HG03439 (cell line): ENCODE measurements at regions not wholly inside any gene's neighbourhood (a gene's known extent, or its start where the extent isn't known, plus 50 kb on each side); places are given as distances from the start of the nearest gene placed in this dataset.

Experiments used
- ATAC-seq: cut with Tn5 transposase; IDR thresholded peaks from one replicate; pipeline ENCODE4 v1.9.1; 2021; ENCODE audit warnings: mild to moderate bottlenecking, moderate library complexity; ENCODE audit not compliant: unreplicated experiment

- ATAC-seq = no peak
These were observed 239.6 kb upstream of the TRAM1L1 start for GRCh38 chr4:117324851-117325491.

DNA sequence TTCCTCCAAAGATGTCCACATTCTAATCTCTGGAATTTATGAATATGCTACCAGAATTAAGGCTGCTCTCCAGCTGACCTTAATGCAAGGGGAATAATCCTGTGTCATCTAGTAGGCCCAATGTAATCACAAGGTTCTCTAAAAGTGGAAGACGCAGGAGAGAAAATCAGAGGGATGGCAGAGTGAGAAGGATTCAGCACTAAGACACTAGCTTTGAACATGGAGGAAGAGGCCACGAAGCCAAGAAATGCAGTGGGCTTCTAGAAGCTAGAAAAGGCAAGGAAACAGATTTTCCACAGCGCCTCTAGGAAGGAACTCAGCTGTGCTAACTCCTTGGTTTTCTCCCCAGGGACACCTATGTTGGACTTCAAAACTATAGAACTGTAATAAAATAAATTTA lies 240.7 kb upstream of the TRAM1L1 start:
- ATAC-seq = no peak

DNA sequence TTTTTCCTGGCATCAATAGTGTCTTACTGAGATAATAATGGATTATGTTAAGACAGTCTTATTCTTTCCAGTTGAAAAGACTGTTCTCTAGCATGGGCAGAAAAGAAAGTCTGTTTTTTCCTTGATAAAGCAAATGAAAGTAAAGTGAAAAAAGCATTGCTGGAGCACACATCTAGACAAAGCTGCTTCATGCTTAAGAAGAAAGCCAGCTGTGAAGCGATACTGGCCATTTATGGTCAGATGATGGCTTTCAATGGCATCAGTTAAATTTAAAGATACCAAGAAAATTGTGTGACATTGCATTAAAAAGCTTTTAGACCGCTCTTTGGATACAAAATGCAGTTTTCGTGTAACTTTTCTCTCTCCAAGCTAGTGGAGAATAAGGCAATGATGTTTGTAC lies 242.1 kb upstream of the TRAM1L1 start:
- ATAC-seq = no peak

- ATAC-seq = no peak
These were observed 243.0 kb upstream of the TRAM1L1 start for GRCh38 chr4:117328333-117328732.

DNA sequence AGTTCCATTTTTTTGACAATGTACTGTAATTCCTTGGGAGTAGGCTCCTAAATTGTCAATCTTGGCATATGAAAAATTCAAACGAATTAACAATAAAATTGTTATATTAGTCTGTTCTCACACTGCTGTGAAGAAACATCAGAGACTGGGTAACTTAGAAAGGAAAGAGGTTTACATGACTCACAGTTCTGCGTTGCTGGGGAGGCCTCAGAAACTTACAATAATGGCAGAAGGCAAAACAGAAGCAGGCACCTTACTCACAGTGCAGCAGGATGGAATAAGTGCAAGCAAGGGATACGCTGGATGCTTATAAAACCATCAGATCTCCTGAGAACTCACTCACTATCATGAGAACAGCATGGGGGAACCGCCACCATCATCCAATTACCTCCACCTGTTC lies 246.4 kb upstream of the TRAM1L1 start:
- no peak for ATAC-seq

DNA sequence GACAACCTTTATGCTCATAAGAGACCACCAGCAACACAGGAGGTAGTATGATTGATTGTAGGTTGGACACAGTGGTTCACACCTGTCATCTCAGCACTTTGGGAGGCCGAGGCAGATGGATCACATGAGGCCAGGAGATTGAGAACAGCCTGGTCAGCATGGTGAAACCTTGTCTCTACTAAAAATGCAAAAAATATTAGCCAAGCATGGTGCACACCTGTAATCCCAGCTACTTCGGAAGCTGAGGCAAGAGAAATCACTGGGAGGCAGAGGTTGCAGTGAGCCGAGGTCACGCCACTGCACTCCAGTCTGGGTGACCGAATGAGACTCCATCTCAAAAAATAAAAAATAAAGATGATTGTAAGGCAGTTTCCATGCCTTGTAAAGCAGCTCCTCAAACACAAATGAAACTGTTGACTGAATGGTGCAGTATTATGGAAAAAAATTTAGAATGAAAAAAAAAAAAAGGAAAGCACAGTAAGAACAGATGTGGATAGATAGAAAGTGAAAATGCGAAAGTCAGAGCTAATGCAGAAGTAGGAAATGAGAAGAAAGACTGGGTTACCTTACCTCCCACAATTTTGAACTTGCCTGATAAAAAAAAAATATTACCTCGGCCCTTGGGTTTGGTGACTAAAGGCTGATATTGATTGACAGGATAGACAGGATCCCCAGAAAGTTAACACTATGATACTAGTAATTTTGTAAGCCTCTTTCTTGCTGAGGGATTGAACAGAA lies 249.2 kb upstream of the TRAM1L1 start:
- ATAC-seq = no peak

DNA sequence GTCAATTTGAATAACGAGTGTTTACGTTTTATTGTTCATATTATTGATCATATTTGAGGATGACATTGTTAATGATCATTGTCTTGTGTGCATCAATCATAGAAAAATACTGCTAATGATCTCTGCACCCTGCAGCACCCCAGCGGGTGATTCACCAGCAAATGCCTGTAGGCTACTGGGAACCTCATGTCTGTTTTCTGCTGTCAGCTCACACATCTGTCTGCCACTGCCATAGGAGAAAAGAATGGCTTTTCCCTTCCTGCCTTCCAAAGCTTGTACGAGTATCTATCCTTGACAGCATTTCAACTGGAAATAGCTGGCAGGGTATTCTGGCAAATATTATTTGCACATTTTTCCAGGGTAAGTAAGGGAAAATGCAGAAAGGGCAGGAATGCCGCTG lies 272.1 kb upstream of the TRAM1L1 start:
- no peak for ATAC-seq

- no peak for ATAC-seq
These were observed 272.5 kb upstream of the TRAM1L1 start for GRCh38 chr4:117357866-117358265.

DNA sequence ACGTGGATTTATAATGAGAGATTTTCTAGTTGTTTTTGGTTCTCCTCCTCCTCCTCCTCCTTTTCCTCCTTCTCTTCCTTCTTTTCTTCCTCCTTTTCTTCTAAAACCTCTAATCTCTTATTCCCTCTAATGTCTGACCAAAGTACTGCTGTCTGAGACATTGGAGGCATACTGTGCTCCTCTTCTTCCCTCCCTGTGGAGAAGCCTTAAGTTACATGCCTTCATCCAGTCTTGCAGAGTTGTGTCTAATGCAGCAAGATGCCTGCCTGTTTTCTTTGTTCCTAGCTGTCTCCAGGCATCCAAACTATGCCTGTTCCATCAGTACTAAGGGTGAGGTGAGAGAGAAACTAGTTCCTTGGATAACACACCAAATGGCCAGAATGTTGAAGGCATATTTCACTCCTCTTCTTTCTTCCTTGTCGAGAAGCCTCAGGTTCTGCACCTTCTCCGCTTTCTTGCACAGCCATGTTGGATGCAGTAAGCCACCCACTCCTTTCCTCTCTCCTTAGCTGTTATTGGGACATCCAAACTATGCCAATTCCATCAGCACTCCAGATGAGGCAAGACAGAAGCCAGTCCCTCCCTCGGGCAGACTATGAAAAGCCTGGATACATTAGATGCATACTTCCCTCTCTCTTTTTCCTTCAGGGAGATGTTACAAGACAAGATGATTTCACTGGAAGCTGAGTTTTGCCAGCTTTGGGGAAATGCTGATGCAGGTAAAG lies 285.7 kb upstream of the TRAM1L1 start:
- ATAC-seq = no peak

GRCh38 chr4:117375101-117375500 lies 289.7 kb upstream of the TRAM1L1 start:
- ATAC-seq = no peak

DNA sequence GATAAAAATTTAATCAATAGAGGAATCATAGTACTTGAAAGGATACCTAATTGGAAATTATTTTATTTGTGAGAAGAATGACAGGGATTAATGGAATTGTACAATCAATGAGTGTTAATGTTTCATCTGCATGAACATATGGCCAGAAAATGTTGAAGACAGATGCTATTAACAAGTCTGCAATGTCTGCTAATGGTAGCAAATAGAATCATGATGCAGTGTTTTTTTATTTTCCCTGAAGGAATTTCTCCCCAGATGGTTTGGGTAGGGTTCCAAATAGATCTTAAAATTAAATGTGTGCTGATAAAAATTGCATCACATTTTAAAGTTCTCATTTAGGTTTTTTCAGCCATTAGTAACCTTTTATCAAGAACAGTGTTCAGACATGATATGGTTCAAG lies 291.3 kb upstream of the TRAM1L1 start:
- no peak for ATAC-seq

DNA sequence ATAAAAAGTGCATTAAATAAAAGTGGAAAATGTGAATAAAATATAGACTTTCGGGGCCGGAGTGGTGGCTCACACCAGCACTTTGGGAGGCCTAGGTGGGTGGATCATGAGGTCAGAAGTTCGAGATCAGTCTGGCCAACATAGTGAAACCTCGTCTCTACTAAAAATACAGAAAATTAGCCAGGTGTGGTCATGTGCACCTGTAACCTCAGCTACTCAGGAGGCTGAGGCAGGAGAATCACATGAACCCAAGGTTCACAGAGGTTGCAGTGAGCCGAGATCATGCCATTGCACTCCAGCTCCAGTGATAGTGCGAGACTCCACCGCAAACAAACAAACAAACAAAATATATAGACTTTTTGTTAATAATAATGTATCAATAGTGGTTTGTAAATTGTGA lies 293.6 kb upstream of the TRAM1L1 start:
- no peak for ATAC-seq

- ATAC-seq = no peak
These were observed 298.1 kb upstream of the TRAM1L1 start for GRCh38 chr4:117383468-117383867.

DNA sequence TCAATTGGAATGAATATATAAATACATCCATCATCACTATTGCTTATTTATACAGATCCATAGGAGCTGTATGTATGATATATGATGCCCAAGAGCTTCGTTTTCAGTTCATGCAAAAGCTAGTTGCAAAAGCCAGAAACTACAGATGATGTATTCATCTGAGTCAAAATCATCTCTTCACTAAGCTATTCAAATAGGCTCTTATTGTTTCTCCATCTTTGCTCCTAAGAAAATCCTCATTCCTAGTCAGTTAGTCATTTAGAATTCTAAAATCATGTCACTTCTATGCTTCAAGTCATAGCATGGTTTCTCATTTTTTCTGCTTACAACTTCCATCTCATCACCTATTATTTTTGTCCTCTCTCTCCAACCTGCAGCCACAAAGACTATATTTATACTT lies 300.1 kb upstream of the TRAM1L1 start:
- no peak for ATAC-seq

DNA sequence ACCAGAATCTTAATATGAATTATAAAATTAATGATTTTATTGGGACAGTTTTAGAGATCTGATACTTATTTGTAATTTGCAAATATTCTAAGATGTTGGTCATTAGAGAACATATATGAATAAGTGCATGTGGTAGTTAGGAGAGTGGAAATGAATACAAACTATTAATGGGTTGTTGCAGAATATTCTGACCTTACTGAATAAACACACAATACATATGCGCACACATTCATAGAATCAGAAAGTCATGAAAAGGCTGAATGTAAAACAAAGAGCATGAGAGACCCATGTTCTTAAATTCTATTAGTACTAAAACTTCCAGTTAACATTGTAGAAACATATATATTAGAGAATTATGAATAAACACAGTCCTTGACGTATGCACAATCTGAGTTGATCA lies 301.7 kb upstream of the TRAM1L1 start:
- ATAC-seq = no peak

DNA sequence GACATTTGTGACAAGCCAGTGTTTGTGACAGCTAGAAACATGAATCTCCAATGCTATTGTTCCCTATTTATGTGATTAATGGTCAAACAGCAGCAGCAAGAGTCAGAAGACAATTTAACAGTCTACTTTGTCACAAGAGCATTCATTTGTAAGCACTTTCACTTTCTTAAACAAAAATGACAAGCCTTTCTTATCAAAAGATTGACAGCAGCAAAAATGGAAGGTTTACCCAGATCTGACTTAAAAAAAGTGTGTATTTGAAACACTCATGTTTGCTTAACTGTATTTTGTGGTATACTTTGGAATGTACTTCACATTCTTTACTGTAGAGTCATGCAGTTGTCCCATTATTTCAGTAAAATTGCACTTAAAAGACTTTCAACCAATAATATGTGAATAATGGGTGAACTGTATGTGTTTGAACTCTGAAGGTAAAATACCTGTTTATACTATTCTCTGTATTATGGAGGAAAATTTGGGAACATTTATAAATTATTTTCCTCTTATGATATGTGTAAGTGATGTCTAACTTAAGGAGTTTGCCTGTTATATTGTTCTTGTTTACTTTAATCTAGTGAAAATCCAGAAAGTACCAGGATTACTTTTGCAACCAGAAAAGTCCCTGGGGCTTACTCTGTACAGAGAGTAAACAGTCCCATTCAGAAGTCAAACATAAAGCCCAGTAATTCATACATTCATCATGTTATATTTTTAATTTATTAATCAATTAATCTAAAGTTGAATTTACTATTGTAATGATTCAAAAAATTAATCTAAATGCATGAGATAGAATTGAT lies 314.9 kb upstream of the TRAM1L1 start:
- no peak for ATAC-seq

DNA sequence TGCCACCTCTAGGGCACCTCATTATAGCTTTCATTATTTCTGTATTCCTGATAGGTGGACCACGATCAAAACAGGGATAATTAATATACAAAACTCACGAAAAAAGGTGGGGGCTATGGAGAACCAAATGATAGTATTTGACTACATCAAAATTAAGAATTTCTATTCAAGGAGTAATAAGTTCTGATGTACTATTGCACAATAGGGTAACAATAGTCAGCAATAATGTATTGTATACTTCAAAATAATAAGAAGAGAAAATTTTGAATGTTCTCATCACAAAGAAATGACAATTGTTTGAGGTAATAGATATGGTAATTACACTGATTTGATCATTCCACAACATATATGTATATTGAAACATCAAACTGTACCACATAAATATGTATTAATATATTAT lies 327.3 kb upstream of the TRAM1L1 start:
- no peak for ATAC-seq

DNA sequence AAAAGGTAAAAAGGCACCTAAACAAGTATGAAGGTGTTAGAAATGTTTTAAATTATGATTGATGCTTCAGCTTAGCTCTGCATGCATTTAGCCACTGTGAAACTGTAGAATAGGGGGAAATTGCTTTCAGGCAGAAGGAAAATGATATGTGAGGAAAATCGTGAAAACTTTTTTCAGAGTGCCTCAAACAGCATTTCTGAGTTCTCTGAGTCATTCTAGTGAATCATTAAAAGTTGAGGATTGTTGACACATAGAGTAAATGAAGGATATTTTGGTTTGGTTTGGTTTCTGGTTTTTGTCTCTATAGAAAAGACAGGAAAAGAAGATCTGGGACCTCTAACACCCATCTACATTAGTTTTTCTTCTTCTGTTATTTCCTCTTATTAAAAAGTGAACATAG lies 332.5 kb upstream of the TRAM1L1 start:
- no peak for ATAC-seq

GRCh38 chr4:117420948-117421347 lies 335.6 kb upstream of the TRAM1L1 start:
- ATAC-seq = no peak

DNA sequence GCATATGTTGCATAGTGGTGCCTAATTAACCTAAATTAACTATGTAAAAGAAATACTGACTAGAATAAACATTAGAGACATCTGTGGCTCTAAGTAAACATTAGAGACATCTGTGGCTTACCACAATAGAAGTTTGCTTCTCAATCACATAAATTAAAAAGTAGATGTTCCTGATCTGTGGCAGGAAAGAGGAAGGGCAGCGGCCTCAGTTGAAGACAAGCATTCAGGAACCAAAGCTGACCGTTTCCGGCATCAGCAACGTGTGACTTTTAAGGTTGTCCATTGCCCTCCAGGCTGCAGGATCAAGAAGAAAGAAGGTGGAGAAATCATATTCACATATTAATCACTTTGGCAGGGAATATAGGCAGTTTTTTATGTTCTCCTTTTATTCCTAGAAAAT lies 336.3 kb upstream of the TRAM1L1 start:
- no peak for ATAC-seq

GRCh38 chr4:117422297-117422696 lies 336.9 kb upstream of the TRAM1L1 start:
- no peak for ATAC-seq
